GM18519 (cell line): ENCODE measurements at regions not wholly inside any gene's neighbourhood (a gene's known extent, or its start where the extent isn't known, plus 50 kb on each side); places are given as distances from the start of the nearest gene placed in this dataset.

Experiments
- ATAC-seq: cut with Tn5 transposase; IDR thresholded peaks from one replicate; pipeline ENCODE4 v1.9.1; 2021; ENCODE audit warnings: mild to moderate bottlenecking, moderate library complexity; ENCODE audit not compliant: unreplicated experiment, low FRiP score

- peak; percentile 80 for ATAC-seq
Measured at GRCh38 chr6:105492706-105493673, 90.1 kb upstream of the PREP start.

GRCh38 chr6:105489216-105489530 lies 86.3 kb upstream of the PREP start:
- ATAC-seq, result no peak

- no peak for ATAC-seq
Measured at GRCh38 chr6:105488516-105489215, 85.8 kb upstream of the PREP start.

- no peak for ATAC-seq
Measured at GRCh38 chr6:105487040-105487790, 84.3 kb upstream of the PREP start.

- ATAC-seq, result no peak
Measured at GRCh38 chr6:105485456-105485855, 82.6 kb upstream of the PREP start.

- no peak for ATAC-seq
Measured at GRCh38 chr6:105484238-105485161, 81.6 kb upstream of the PREP start.

- ATAC-seq, result no peak
Measured at GRCh38 chr6:105483492-105483891, 80.6 kb upstream of the PREP start.

GRCh38 chr6:105482921-105483320 lies 80.0 kb upstream of the PREP start:
- no peak for ATAC-seq

GRCh38 chr6:105482227-105482844 lies 79.5 kb upstream of the PREP start:
- no peak for ATAC-seq

- ATAC-seq, result no peak
Measured at GRCh38 chr6:105476978-105477377, 74.1 kb upstream of the PREP start.

GRCh38 chr6:105474234-105474633 lies 71.4 kb upstream of the PREP start:
- no peak for ATAC-seq

GRCh38 chr6:105469946-105470345 lies 67.1 kb upstream of the PREP start:
- no peak for ATAC-seq

GRCh38 chr6:105468850-105469249 lies 66.0 kb upstream of the PREP start:
- no peak for ATAC-seq

GRCh38 chr6:105460860-105461259 lies 58.0 kb upstream of the PREP start:
- no peak for ATAC-seq

- no peak for ATAC-seq
Measured at GRCh38 chr6:105459864-105460263, 57.0 kb upstream of the PREP start.

- ATAC-seq, result peak; percentile 95
Measured at GRCh38 chr6:105459049-105459448, 56.2 kb upstream of the PREP start.

GRCh38 chr6:105458551-105458950 lies 55.7 kb upstream of the PREP start:
- peak; percentile 25 for ATAC-seq

GRCh38 chr6:105458084-105458483 lies 55.2 kb upstream of the PREP start:
- ATAC-seq, result no peak

- ATAC-seq, result no peak
Measured at GRCh38 chr6:105453968-105454367, 51.1 kb upstream of the PREP start.
